Trophoblast cell (in vitro differentiated cells and primary cell): ENCODE measurements at regions not wholly inside any gene's neighbourhood (a gene's known extent, or its start where the extent isn't known, plus 50 kb on each side); places are given as distances from the start of the nearest gene placed in this dataset.

Experiments used
- DNase-seq, 2 donors: peaks; one replicate each; pipeline ENCODE4 v3.0.0-alpha.2; 2016
- H2AFZ ChIP-seq: 2 replicates; pipeline ENCODE4 v1.6.1; 2013; ENCODE audit warnings: low read length, moderate library complexity, mild to moderate bottlenecking; ENCODE audit not compliant: insufficient read depth, poor library complexity
- H2AK5ac ChIP-seq: 2 replicates; pipeline ENCODE4 v1.6.1; 2013; ENCODE audit warnings: mild to moderate bottlenecking, low read length
- H2BK120ac ChIP-seq: 2 replicates; pipeline ENCODE4 v1.6.1; 2013; ENCODE audit warnings: low read length, mild to moderate bottlenecking, moderate library complexity; ENCODE audit not compliant: insufficient read depth, poor library complexity
- H2BK12ac ChIP-seq: 2 replicates; pipeline ENCODE4 v1.6.1; 2013; ENCODE audit warnings: mild to moderate bottlenecking, low read length, moderate library complexity
- H2BK5ac ChIP-seq: 2 replicates; pipeline ENCODE4 v1.6.1; 2013; ENCODE audit warnings: low read length, low read depth, moderate library complexity, mild to moderate bottlenecking; ENCODE audit not compliant: poor library complexity
- H3K14ac ChIP-seq: 2 replicates; pipeline ENCODE4 v1.6.1; 2013; ENCODE audit warnings: mild to moderate bottlenecking, low read length
- H3K18ac ChIP-seq: 2 replicates; pipeline ENCODE4 v1.6.1; 2013; ENCODE audit warnings: mild to moderate bottlenecking, low read length
- H3K23ac ChIP-seq: 2 replicates; pipeline ENCODE4 v1.6.1; 2013; ENCODE audit warnings: low read length
- H3K27ac ChIP-seq: 2 replicates; pipeline ENCODE4 v1.5.1; 2013; ENCODE audit warnings: low read depth, mild to moderate bottlenecking, inconsistent platforms, low read length, moderate library complexity
- H3K27me3 ChIP-seq: 2 replicates; pipeline ENCODE4 v1.6.1; 2013; ENCODE audit warnings: inconsistent platforms, mild to moderate bottlenecking, low read length, moderate library complexity; ENCODE audit not compliant: insufficient read depth
- H3K36me3 ChIP-seq, 2 experiments: 1 replicate in 1 of 2; 2 replicates in 1 of 2; pipeline ENCODE4 v1.6.1; 2013; ENCODE audit warnings: low read length in 2 of 2, mild to moderate bottlenecking in 2 of 2, moderate library complexity in 1 of 2; ENCODE audit not compliant: insufficient read depth in 2 of 2, control insufficient read depth in 1 of 2
- H3K4ac ChIP-seq: 2 replicates; pipeline ENCODE4 v1.6.1; 2013; ENCODE audit warnings: low read depth, mild to moderate bottlenecking, low read length, moderate library complexity
- H3K4me1 ChIP-seq, 2 experiments: 1 replicate in 1 of 2; 2 replicates in 1 of 2; pipeline ENCODE4 v1.6.1; 2013; ENCODE audit warnings: low read length in 2 of 2, mild to moderate bottlenecking in 2 of 2, moderate library complexity in 1 of 2; ENCODE audit not compliant: insufficient read depth in 2 of 2, control insufficient read depth in 1 of 2
- H3K4me2 ChIP-seq: 2 replicates; pipeline ENCODE4 v1.6.1; 2013; ENCODE audit warnings: inconsistent platforms, mild to moderate bottlenecking, low read length, moderate library complexity
- H3K4me3 ChIP-seq: 2 replicates; pipeline ENCODE4 v1.5.1; 2013; ENCODE audit warnings: mild to moderate bottlenecking, low read depth, low read length, inconsistent platforms
- H3K79me1 ChIP-seq: one replicate; pipeline ENCODE4 v1.6.1; 2013; ENCODE audit warnings: low read length
- H3K79me2 ChIP-seq: 2 replicates; pipeline ENCODE4 v1.6.1; 2013; ENCODE audit warnings: low read length, mild to moderate bottlenecking; ENCODE audit not compliant: control insufficient read depth, insufficient read depth, poor library complexity
- H3K9ac ChIP-seq: 2 replicates; pipeline ENCODE4 v1.6.1; 2013; ENCODE audit warnings: mild to moderate bottlenecking, low read length
- H3K9me3 ChIP-seq: 2 replicates; pipeline ENCODE4 v1.6.1; 2013; ENCODE audit warnings: low read depth, mild to moderate bottlenecking, control low read depth, inconsistent platforms, low read length; ENCODE audit not compliant: insufficient read depth
- H4K12ac ChIP-seq: 2 replicates; pipeline ENCODE4 v1.6.1; 2013; ENCODE audit warnings: low read depth, mild to moderate bottlenecking, low read length, moderate library complexity
- H4K8ac ChIP-seq: 2 replicates; pipeline ENCODE4 v1.6.1; 2013; ENCODE audit warnings: low read depth, mild to moderate bottlenecking, low read length, moderate library complexity
- H4K91ac ChIP-seq: one replicate; pipeline ENCODE4 v1.6.1; 2013; ENCODE audit warnings: low read depth, mild to moderate bottlenecking, low read length, moderate library complexity
- WGBS: extraction: QIAGEN DNeasy Blood & Tissue Kit; methylation state at CpG from one replicate; pipeline ENCODE4 v1.1.7; 2013; ENCODE audit warnings: missing lambda C conversion rate; ENCODE audit not compliant: insufficient read length, insufficient coverage; ENCODE audit errors: extremely low coverage; 5-methylcytosine and 5-hydroxymethylcytosine counted together

GRCh38 chr6:167514524-167514923 lies 189.6 kb downstream of the TTLL2 start:
- Histone ChIP-seq H2AFZ (no peak overlapping the region), H4K12ac (no peak overlapping the region)
- no CpG with 5 or more reads among the region's 6 CpGs for WGBS

GRCh38 chr6:167515873-167516507 lies 191.1 kb downstream of the TTLL2 start:
- Histone ChIP-seq H3K4me3 (no peak overlapping the region), H2BK120ac (no peak overlapping the region), H2BK5ac (no peak overlapping the region), H3K27me3 (no peaks in the 10 kb centered on the region), H4K91ac (no peak overlapping the region), H3K18ac (no peak overlapping the region), H3K4ac (no peak overlapping the region), H2BK12ac (no peak overlapping the region), H3K14ac (no peak overlapping the region), H2AFZ (no peak overlapping the region), H3K79me2 (no peaks in the 10 kb centered on the region), H3K27ac (no peak overlapping the region), H2AK5ac (no peak overlapping the region), H3K4me2 (no peak overlapping the region), H4K8ac (no peak overlapping the region), H4K12ac (no peak overlapping the region), H3K79me1 (no peaks in the 10 kb centered on the region), H3K9ac (no peak overlapping the region), H3K36me3 (no peaks in the 10 kb centered on the region), H3K23ac (no peak overlapping the region), H3K9me3 (no peaks in the 10 kb centered on the region), H3K4me1 (no peaks in the 10 kb centered on the region)
- DNase-seq, result no peak
- WGBS, result no CpG with 5 or more reads among the region's 4 CpGs

More at GRCh38 chr6:167514524-167514923, 189.6 kb downstream of the TTLL2 start:
- Histone ChIP-seq H3K79me1 (no peaks in the 10 kb centered on the region), H2BK12ac (no peak overlapping the region), H3K9ac (no peak overlapping the region), H3K23ac (no peak overlapping the region), H3K4me1 (no peaks in the 10 kb centered on the region), H3K27ac (no peak overlapping the region), H3K4me3 (no peak overlapping the region), H3K14ac (no peak overlapping the region), H3K18ac (no peak overlapping the region), H3K79me2 (no peaks in the 10 kb centered on the region), H2BK5ac (no peak overlapping the region), H3K4ac (no peak overlapping the region), H2AK5ac (no peak overlapping the region), H3K27me3 (no peaks in the 10 kb centered on the region), H2BK120ac (no peak overlapping the region), H3K36me3 (no peaks in the 10 kb centered on the region), H3K4me2 (no peak overlapping the region), H4K8ac (no peak overlapping the region), H4K91ac (no peak overlapping the region), H3K9me3 (no peaks in the 10 kb centered on the region)
- no peak for DNase-seq

- H3K27ac ChIP-seq, result no peak overlapping the region
- H4K91ac ChIP-seq, result no peak overlapping the region
- no peak overlapping the region for H4K12ac ChIP-seq
- H4K8ac ChIP-seq, result no peak overlapping the region
- no peaks in the 10 kb centered on the region for H3K9me3 ChIP-seq
- H2BK12ac ChIP-seq, result no peak overlapping the region
- H3K9ac ChIP-seq, result no peak overlapping the region
- H2BK120ac ChIP-seq, result no peak overlapping the region
- DNase-seq, result no peak
- H3K36me3 ChIP-seq, result no peaks in the 10 kb centered on the region
- no peak overlapping the region for H3K14ac ChIP-seq
- H2AFZ ChIP-seq, result no peak overlapping the region
- no peak overlapping the region for H3K4me2 ChIP-seq
- H3K4ac ChIP-seq, result no peak overlapping the region
- H3K23ac ChIP-seq, result no peak overlapping the region
- H3K27me3 ChIP-seq, result no peaks in the 10 kb centered on the region
- no peak overlapping the region for H2BK5ac ChIP-seq
- H2AK5ac ChIP-seq, result no peak overlapping the region
- WGBS, result no CpG with 5 or more reads among the region's 9 CpGs
- no peaks in the 10 kb centered on the region for H3K4me1 ChIP-seq
- H3K4me3 ChIP-seq, result no peak overlapping the region
- no peak overlapping the region for H3K18ac ChIP-seq
- no peaks in the 10 kb centered on the region for H3K79me2 ChIP-seq
- H3K79me1 ChIP-seq, result no peaks in the 10 kb centered on the region
Measured at GRCh38 chr6:167517254-167517916, 192.5 kb downstream of the TTLL2 start.

- H3K4me3 ChIP-seq, result no peak overlapping the region
- no peak overlapping the region for H3K23ac ChIP-seq
- H3K14ac ChIP-seq, result no peak overlapping the region
- no peak overlapping the region for H2BK12ac ChIP-seq
- H3K4ac ChIP-seq, result no peak overlapping the region
- H3K9ac ChIP-seq, result no peak overlapping the region
- no peak for DNase-seq
- H4K8ac ChIP-seq, result no peak overlapping the region
- H4K12ac ChIP-seq, result no peak overlapping the region
- no peak overlapping the region for H2BK120ac ChIP-seq
- H3K9me3 ChIP-seq, result no peaks in the 10 kb centered on the region
- H2AFZ ChIP-seq, result no peak overlapping the region
- H2AK5ac ChIP-seq, result no peak overlapping the region
- no peaks in the 10 kb centered on the region for H3K79me2 ChIP-seq
- no peaks in the 10 kb centered on the region for H3K79me1 ChIP-seq
- no peaks in the 10 kb centered on the region for H3K4me1 ChIP-seq
- H3K27ac ChIP-seq, result no peak overlapping the region
- no peaks in the 10 kb centered on the region for H3K36me3 ChIP-seq
- no CpG with 5 or more reads among the region's 13 CpGs for WGBS
- no peaks in the 10 kb centered on the region for H3K27me3 ChIP-seq
- no peak overlapping the region for H2BK5ac ChIP-seq
- no peak overlapping the region for H3K18ac ChIP-seq
- no peak overlapping the region for H3K4me2 ChIP-seq
- H4K91ac ChIP-seq, result no peak overlapping the region
Measured at GRCh38 chr6:167523426-167523825, 198.5 kb downstream of the TTLL2 start.
